Colon (tissue), 2 donors: ENCODE measurements at regions not wholly inside any gene's neighbourhood (a gene's known extent, or its start where the extent isn't known, plus 50 kb on each side); places are given as distances from the start of the nearest gene placed in this dataset.

ENCODE experiments used
- FAIRE-seq: peaks from 2 replicates; lab custom pipeline; 2012; peaks lifted over from hg19 to GRCh38; lab: Jason Lieb, UNC
- donor health status: control.
- donor health status: control.

GRCh38 chr15:93479715-93480114 is 390.7 kb upstream of the RGMA start:
- FAIRE-seq, result no peak

GRCh38 chr15:93478947-93479346 is 389.9 kb upstream of the RGMA start:
- FAIRE-seq, result no peak

- no peak for FAIRE-seq
These were observed 388.7 kb upstream of the RGMA start for GRCh38 chr15:93477721-93478120.

DNA sequence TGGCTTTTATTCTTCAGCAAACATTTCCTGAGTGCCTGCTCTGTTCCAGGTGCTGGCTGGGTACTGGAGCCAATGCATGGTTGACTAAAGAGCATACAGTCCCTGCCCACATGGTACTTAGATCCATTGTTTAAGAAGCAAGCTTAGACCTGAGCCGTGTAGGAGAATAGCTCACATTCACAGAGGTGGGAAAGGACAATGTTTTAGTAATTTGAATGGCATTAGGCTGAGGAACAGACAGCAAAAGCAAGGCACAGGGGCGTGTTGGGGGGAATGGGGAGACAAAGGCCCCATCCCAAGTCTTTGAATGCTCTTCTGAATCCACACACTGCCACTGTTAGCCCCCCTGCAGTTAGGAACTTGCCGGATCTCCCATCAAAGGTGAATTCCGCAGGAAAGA is 388.2 kb upstream of the RGMA start:
- no peak for FAIRE-seq

DNA sequence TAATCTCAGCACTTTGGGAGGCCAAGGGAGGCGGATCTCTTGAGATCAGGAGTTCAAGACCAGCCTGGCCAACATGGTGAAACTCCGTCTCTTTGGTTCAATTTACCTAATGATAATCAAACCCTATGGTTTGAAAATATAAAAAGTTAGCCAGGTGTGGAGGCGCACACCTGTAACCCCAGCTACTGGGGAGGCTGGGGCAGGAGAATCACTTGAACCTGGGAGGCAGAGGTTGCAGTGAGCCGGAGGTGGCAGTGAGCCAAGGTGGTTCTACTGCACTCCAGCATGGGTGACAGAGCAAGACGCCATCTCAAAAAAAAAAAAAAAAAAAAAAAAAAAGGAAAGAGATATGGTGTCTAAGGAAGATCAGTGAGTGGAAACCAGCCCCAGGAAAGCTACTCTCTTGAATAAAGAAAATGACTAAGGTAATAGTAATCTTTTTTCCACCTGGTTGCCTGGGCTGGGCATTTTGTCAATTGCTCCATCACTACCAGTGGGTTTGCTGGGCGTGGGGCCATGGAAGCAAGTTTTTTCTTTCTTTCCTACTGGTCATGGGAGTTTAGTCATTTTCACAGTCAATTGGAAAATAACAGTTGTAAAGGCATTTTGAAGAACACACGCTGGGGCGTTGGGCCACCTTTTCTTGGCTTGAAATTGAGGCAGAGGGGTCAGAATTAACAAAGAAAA is 387.6 kb upstream of the RGMA start:
- FAIRE-seq, result no peak

DNA sequence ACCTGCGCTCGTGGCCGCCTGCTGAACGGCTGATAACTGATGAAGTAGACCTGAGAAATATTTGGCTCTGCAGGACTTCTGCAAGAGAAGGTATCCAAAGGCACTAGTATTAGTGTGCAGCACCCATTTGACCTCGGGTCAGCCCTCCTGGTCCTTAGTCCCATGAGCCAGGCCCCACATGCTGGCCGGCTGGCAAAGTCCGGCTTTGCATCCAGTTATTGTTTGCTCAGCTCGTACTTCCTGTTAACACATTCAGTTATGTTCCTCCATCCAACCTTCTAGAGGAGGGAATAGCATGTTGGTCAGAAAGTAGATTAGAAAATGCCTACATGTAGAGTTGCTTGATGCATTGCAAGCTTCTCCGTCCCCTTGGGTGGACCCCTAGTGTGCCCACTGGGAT is 385.7 kb upstream of the RGMA start:
- no peak for FAIRE-seq

- no peak for FAIRE-seq
These were observed 381.0 kb upstream of the RGMA start for GRCh38 chr15:93469994-93470393.

DNA sequence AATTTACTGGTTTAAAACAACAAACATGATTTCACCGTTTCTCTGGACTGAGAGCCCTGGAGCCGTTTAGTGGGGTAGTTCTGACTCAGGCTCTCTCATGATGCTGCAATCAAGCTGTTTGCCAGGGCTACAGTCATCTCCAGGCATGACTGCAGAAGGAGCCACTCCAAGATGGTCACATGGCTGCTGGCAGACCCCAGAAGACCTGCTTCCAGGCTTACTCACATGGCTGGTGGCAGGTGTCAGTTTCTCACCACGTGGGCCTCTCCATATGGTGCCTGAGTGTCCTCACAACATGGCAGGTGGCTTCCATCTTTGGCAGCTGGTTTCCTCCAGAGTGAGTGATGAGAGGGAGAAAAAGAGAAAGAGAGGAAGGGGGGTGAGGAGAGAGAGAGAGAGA is 378.3 kb upstream of the RGMA start:
- no peak for FAIRE-seq

- no peak for FAIRE-seq
These were observed 377.4 kb upstream of the RGMA start for GRCh38 chr15:93466380-93466779.

- FAIRE-seq, result no peak
These were observed 373.7 kb upstream of the RGMA start for GRCh38 chr15:93462690-93463089.

DNA sequence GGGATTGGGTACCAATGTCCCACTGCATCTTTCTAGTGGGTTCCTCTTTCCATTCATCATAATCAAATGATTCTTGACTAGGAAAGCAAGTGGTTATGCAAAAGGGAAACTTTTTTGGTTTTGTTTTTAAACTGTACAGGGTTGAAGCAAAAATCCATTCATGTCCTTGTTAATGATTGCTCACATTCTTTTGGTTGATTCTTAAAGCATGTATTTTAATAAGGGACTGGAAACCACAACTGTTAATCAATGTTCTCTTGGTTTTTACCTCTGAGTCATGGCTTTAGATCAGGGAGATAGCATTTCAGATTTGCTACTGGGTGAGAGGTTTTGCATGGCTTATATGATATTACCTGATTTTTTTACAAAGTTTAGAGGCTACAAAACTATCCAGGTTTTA is 371.7 kb upstream of the RGMA start:
- no peak for FAIRE-seq

GRCh38 chr15:93459396-93459795 is 370.4 kb upstream of the RGMA start:
- no peak for FAIRE-seq

GRCh38 chr15:93458597-93458996 is 369.6 kb upstream of the RGMA start:
- FAIRE-seq, result no peak

DNA sequence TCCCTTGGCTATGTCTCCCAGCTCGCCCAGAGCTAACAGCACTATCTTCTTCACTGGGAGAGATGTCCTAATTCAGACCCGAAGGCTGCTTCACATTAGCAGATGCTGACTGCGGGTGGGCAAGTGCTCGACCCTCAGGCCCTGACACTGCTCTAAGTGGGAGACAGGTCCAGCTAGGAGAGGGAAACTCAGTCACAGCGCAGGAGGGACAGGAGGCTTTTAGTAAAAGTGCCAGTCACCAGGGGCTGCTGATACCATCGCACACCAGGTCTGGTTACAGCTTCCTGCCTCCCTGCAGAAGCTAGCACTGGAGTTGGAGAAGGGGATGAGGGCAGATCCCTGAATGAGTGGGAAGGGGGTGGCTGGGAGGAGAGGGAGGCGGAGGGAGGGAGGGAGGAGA is 365.8 kb upstream of the RGMA start:
- no peak for FAIRE-seq

DNA sequence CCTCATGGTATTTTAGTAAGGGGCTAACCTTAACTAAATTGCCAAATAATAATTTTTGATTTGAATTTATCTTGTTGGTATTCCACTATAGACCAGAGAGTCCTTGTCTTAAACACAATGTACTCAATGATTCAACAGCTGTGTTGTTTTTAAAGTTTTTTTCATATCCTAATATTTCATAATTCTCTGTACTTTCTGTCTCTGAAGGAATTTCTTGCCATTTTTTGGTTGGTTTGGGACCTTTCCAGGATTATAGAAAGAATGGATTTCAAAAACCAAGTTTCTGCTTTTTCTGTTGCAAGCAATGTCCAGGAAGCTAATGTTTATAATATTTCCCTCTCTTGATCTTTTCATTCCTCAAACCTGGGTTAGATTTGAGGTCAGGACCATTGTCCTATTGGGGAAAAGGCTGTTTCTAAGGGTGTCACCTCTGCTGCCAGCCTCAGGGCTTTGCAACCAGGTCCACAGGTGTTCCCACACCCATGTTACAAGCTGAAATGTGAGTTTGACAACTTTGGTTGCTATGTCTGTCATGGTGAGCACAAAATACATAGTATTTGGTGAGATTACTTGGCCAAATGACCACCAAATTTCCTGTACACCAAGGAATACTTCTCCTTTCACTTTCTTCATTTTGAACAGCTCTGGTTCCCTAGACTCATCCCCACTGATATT is 363.7 kb upstream of the RGMA start:
- no peak for FAIRE-seq

DNA sequence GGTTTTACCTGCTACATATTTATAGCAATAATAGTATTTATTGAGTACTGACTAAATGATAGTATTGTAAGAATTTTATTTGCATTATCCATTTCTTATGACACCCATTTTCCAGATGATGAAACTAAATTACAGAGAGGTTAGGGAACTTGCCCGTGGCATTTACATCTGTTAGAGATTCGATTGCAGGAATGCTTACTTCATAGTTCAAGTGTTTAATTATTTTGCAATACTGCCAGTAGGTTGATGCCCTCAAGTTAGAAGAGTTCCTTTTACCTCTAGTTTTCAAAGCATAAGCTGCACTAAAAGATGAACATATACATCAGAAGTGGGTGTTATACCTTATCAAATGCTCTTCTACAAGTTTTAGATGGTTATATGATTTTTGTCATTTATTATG is 362.8 kb upstream of the RGMA start:
- no peak for FAIRE-seq

DNA sequence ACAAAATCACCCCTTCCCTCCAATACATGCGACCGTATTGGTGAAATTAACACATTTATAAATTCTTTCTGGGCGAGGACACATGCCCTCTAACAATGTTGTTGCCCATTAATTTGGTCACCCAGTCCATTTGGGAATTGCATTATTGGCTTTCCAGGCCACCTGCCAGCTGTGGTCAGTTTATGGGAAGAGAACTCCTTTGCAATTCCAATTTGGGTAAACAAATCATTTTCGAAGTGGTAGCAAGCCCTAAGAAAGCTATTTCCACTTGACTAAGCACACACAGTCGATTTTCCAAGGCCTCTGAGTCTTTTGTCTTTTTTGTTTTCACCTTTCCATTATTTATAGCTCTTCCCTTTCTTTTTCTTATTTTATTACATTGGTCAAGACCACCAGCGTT is 362.3 kb upstream of the RGMA start:
- FAIRE-seq, result no peak

GRCh38 chr15:93449798-93450197 is 360.8 kb upstream of the RGMA start:
- no peak for FAIRE-seq

DNA sequence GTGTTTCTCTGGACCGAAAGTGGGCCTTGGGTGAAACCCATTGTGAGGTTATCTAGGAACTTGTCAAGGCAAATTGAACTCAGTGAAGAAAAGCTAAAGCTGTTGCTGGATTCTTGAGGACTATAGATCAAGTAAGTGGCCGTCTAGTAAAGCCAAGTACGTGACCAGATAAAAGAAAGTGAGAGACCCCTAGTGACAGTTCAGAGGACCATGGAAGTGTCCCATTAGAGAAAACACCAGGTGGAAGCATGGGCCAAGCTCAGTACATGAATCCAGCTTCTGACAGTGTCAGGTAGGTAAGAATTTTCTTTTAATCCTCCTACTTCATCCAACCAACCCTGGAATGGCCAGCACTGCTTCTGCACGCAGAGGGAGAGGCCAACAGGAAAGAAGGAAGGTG is 349.3 kb upstream of the RGMA start:
- no peak for FAIRE-seq

DNA sequence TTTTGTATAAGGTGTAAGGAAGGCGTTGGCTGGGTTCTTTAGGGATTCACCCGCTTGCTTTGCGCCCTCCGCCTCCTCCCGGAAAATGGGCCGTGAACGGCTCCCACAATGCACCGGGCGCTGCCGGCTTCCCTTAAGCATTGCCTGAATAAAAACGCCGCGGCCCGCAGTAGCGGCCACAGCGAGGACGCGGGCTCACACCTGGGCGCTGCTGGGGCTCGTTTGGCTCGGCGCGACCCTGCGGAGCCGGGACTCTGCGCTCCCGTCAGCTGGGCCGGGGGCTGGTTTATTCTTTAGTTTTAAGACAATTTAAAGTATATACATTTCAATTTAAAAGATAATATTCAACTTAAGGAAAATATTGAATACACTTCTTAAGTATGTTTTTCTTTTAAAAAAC is 343.5 kb upstream of the RGMA start:
- no peak for FAIRE-seq

DNA sequence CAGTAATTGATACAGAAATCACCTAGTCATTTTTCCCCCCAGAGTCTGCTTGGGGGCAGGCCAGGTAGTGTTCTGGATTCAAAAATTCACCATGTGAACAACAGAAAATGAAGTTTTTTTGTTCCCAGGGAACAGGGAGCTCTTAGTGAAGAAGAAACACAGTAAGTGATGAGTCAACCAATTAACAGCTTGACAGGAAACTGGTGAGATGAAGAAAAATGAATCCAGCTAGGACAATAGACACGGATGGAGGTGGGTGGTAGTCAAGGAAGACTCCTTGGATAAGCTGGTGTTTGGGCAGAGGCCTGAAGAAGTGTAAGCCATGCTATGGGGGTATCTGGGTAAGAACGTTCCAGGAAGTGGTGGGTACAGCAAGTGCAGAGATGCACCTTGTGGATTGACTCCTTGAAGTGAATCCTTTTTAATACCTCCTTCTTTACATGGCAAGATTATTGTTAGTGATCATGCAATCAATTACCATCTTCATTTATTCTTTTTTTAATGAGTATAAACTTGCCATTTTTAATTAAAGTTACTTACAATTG is 339.9 kb upstream of the RGMA start:
- no peak for FAIRE-seq

GRCh38 chr15:93428150-93428549 is 339.1 kb upstream of the RGMA start:
- FAIRE-seq, result no peak

GRCh38 chr15:93424131-93424530 is 335.1 kb upstream of the RGMA start:
- FAIRE-seq, result no peak

DNA sequence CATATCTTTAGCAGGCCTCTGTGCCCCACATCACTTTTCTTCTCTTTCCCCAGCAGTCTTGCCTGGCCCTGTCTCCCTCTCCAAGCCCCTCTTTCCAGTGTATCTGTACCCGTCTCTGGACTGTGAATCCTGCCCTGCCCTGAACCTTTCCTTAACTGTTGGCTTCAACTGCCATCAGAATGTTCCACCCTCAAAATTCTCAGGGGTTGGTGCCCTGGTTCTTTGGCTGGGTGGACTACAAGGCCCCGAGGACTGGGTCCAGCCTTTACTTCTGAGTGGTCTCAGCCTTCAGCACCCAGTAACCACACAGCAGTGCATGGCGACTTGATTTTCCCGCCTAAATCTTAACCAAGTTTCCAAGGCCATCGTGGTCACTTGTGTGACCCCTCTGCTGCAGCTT is 333.5 kb upstream of the RGMA start:
- no peak for FAIRE-seq
